Thymus (tissue), 11 donors: ENCODE measurements at regions not wholly inside any gene's neighbourhood (a gene's known extent, or its start where the extent isn't known, plus 50 kb on each side); places are given as distances from the start of the nearest gene placed in this dataset.

Experiments
- DNase-seq, 9 donors: peaks; one replicate each; pipeline ENCODE4 v3.0.0-alpha.2; 2013; ENCODE audit warnings: low spot score in 9 of 9, low read depth in 6 of 9, missing footprints in 1 of 9
- H3K27ac ChIP-seq, 2 donors: one replicate each; pipeline ENCODE4 v1.5.1; 2013; ENCODE audit warnings: control low read depth in 1 of 2, low read depth in 1 of 2, low read length in 1 of 2, mild to moderate bottlenecking in 1 of 2, moderate library complexity in 1 of 2
- H3K27me3 ChIP-seq, 2 donors: one replicate each; pipeline ENCODE4 v1.5.1; 2013; ENCODE audit warnings: low read length in 1 of 2; ENCODE audit not compliant: control insufficient read depth in 2 of 2, insufficient read depth in 1 of 2
- H3K36me3 ChIP-seq, 2 donors: one replicate each; pipeline ENCODE4 v1.5.1; 2013; ENCODE audit warnings: low read length in 1 of 2, mild to moderate bottlenecking in 1 of 2, moderate library complexity in 1 of 2; ENCODE audit not compliant: control insufficient read depth in 2 of 2, insufficient read depth in 2 of 2
- H3K4me1 ChIP-seq, 2 donors: one replicate each; pipeline ENCODE4 v1.5.1; 2013; ENCODE audit warnings: low read length in 2 of 2; ENCODE audit not compliant: control insufficient read depth in 2 of 2, insufficient read depth in 2 of 2
- H3K4me3 ChIP-seq, 2 donors: one replicate each; pipeline ENCODE4 v1.5.1; 2013; ENCODE audit warnings: low read length in 2 of 2, control low read depth in 1 of 2, mild to moderate bottlenecking in 1 of 2
- H3K9me3 ChIP-seq, 2 donors: one replicate each; pipeline ENCODE4 v1.5.1; 2013; ENCODE audit warnings: low read length in 1 of 2, mild to moderate bottlenecking in 1 of 2; ENCODE audit not compliant: control insufficient read depth in 2 of 2, insufficient read depth in 1 of 2
- WGBS: extraction: QIAGEN DNeasy Blood & Tissue Kit; methylation state at CpG from one replicate; pipeline ENCODE4 v1.1.7; 2013; 5-methylcytosine and 5-hydroxymethylcytosine counted together
- donor health status: healthy.

DNA sequence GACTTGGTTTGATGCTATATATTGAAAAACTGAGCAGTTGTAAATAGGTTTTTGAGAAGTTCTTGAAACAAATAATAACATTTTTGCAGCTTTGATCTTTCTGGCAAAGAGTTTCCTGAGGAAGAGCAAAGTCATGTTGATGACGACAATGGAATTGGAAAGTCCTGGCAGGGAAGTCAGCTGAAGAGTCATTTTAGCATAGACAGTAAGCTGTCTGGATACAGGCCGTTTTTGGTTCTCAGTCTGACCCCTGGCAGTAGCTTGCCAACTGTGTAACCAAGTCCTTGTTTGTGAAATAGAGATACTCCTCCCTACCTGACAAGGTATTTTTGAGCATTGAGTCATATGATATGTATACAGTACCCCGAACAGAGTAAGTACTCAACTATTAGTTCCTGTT, 193.3 kb downstream of the C11orf91 start:
- WGBS: 86% methylated on average over 3 of the region's 3 CpGs
- Histone ChIP-seq H3K4me3 (no peak overlapping the region), H3K4me1 (no peaks in the 10 kb centered on the region), H3K27ac (no peak overlapping the region), H3K9me3 (no peaks in the 10 kb centered on the region), H3K27me3 (no peaks in the 10 kb centered on the region), H3K36me3 (no peaks in the 10 kb centered on the region)
- DNase-seq: no peak

DNA sequence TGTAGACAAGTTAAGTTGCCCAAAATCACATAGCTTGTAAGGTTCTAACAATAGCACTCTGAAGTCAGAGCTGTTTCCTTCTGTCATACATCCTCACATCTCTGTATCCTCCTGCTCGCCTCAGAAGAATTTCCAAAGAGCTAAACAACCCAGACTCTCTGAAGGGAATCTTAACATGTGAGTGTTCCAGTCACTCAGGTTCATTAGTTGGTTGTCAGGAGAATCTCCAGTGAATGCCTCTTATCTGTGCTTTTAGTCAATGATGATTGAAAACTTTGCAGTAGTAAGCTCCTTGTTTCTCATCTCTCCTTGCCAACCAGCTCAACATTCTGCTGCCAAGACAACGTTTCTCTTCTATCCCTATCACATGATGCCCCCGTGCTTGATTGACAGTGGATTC, 195.5 kb downstream of the C11orf91 start:
- Histone ChIP-seq H3K4me3 (no peak overlapping the region), H3K4me1 (no peaks in the 10 kb centered on the region), H3K27me3 (no peaks in the 10 kb centered on the region), H3K27ac (no peak overlapping the region), H3K36me3 (no peaks in the 10 kb centered on the region), H3K9me3 (no peaks in the 10 kb centered on the region)
- DNase-seq: no peak
- 83% methylated on average over 3 of the region's 3 CpGs for WGBS

GRCh38 chr11:33500861-33501479, 199.7 kb downstream of the C11orf91 start:
- no peaks in the 10 kb centered on the region for H3K4me1 ChIP-seq
- no peaks in the 10 kb centered on the region for H3K9me3 ChIP-seq
- no peak overlapping the region for H3K4me3 ChIP-seq
- no peaks in the 10 kb centered on the region for H3K27me3 ChIP-seq
- DNase-seq: peak in 4 of 9 donors; percentile 4 to 28 (median 11)
- no peak overlapping the region for H3K27ac ChIP-seq
- no peaks in the 10 kb centered on the region for H3K36me3 ChIP-seq
- WGBS: 20% methylated on average over 2 of the region's 2 CpGs

DNA sequence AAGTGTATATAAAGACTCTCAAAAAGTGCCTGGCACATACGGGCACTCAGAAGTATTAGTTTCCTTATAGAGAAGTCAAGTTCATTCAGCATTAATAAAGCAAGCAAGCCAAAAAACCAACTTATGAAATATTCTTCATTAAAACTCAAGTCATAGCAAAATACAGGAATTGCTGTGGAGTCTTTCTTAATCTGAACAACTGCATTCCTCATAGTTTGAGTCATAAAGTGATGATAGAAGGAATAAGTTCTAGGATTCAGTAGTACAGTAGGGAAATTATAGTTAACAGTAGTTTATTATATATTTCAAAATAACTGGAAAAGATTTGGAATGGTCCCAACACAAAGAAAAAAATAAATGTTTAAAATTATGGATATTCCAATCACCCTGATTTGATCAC, 200.3 kb downstream of the C11orf91 start:
- H3K27ac ChIP-seq: no peak overlapping the region
- WGBS: 96% methylated on average over 1 of the region's 1 CpG
- no peak overlapping the region for H3K4me3 ChIP-seq
- H3K9me3 ChIP-seq: no peaks in the 10 kb centered on the region
- DNase-seq: no peak
- no peaks in the 10 kb centered on the region for H3K27me3 ChIP-seq
- no peaks in the 10 kb centered on the region for H3K36me3 ChIP-seq
- no peaks in the 10 kb centered on the region for H3K4me1 ChIP-seq

GRCh38 chr11:33492596-33492995, 208.0 kb downstream of the C11orf91 start:
- Histone ChIP-seq H3K27ac (no peak overlapping the region), H3K9me3 (no peaks in the 10 kb centered on the region), H3K27me3 (no peaks in the 10 kb centered on the region), H3K36me3 (no peaks in the 10 kb centered on the region), H3K4me3 (no peak overlapping the region), H3K4me1 (no peaks in the 10 kb centered on the region)
- 83% methylated on average over 6 of the region's 6 CpGs for WGBS
- no peak for DNase-seq

- no peak for DNase-seq
- Histone ChIP-seq H3K4me3 (no peak overlapping the region), H3K27ac (no peak overlapping the region), H3K36me3 (no peaks in the 10 kb centered on the region), H3K9me3 (no peaks in the 10 kb centered on the region), H3K27me3 (no peaks in the 10 kb centered on the region), H3K4me1 (no peaks in the 10 kb centered on the region)
- 75% methylated on average over 3 of the region's 3 CpGs for WGBS
These were observed 209.7 kb downstream of the C11orf91 start for GRCh38 chr11:33490842-33491370.

DNA sequence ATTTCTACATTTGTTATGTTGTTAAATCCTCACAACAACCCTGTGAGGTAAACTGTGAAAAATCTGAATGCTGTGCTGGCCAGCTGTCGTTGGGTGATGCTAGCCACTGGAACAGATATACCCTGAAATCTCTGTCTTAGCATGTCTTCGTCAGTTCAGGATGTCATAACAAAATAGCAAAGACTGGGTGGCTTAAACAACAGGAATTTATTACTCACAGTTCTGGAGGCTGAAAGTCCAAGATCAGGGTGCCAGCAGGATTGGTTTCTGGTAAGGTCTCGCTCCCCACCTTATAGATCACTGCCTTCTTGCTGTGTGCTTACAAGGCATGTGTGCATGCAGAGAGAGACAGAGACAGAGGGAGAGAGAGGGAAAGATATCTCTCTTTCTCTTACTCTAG, 211.7 kb downstream of the C11orf91 start:
- H3K4me1 ChIP-seq: no peaks in the 10 kb centered on the region
- H3K36me3 ChIP-seq: no peaks in the 10 kb centered on the region
- H3K27me3 ChIP-seq: no peaks in the 10 kb centered on the region
- no peaks in the 10 kb centered on the region for H3K9me3 ChIP-seq
- H3K4me3 ChIP-seq: no peak overlapping the region
- no peak for DNase-seq
- H3K27ac ChIP-seq: no peak overlapping the region
- 78% methylated on average over 3 of the region's 3 CpGs for WGBS

GRCh38 chr11:33480626-33481025, 220.0 kb downstream of the C11orf91 start:
- Histone ChIP-seq H3K9me3 (no peaks in the 10 kb centered on the region), H3K4me1 (no peaks in the 10 kb centered on the region), H3K36me3 (no peaks in the 10 kb centered on the region), H3K4me3 (no peak overlapping the region), H3K27me3 (no peaks in the 10 kb centered on the region), H3K27ac (no peak overlapping the region)
- DNase-seq: no peak
- WGBS: 86% methylated on average over 3 of the region's 3 CpGs

- Histone ChIP-seq H3K36me3 (no peaks in the 10 kb centered on the region), H3K27me3 (no peaks in the 10 kb centered on the region), H3K4me3 (no peak overlapping the region), H3K27ac (no peak overlapping the region), H3K9me3 (no peaks in the 10 kb centered on the region), H3K4me1 (no peaks in the 10 kb centered on the region)
- 95% methylated on average over 3 of the region's 3 CpGs for WGBS
- no peak for DNase-seq
These were observed 221.4 kb downstream of the C11orf91 start for GRCh38 chr11:33479231-33479630.
